GM12892 (cell line): ENCODE measurements at regions not wholly inside any gene's neighbourhood (a gene's known extent, or its start where the extent isn't known, plus 50 kb on each side); places are given as distances from the start of the nearest gene placed in this dataset.

Experiments used
- POLR2A ChIP-seq: IDR thresholded peaks from 2 replicates; pipeline ENCODE4 v1.6.1; 2011; ENCODE audit warnings: low read depth, low read length, control low read depth
- POLR2AphosphoS5 ChIP-seq: IDR thresholded peaks from 2 replicates; pipeline ENCODE4 v1.6.1; 2011; ENCODE audit warnings: low read depth, low read length, control low read depth
- TAF1 ChIP-seq: IDR thresholded peaks from 2 replicates; pipeline ENCODE4 v1.6.1; 2011; ENCODE audit warnings: low read depth, mild to moderate bottlenecking, control low read depth, low read length, borderline replicate concordance

- TF ChIP-seq POLR2A (no peak), TAF1 (no peak), POLR2AphosphoS5 (no peak)
Measured at GRCh38 chr2:129905664-129906081, 73.8 kb upstream of the RAB6C start.
